Iris pigment epithelial cell (primary cell): ENCODE measurements at regions not wholly inside any gene's neighbourhood (a gene's known extent, or its start where the extent isn't known, plus 50 kb on each side); places are given as distances from the start of the nearest gene placed in this dataset.

ENCODE experiments used
- DNase-seq: peaks from one replicate; pipeline ENCODE4 v3.0.0-alpha.2; 2011; ENCODE audit warnings: low read depth

- no peak for DNase-seq
These were observed 74.1 kb upstream of the NANOGP8 start for GRCh38 chr15:35159170-35159569.

DNA sequence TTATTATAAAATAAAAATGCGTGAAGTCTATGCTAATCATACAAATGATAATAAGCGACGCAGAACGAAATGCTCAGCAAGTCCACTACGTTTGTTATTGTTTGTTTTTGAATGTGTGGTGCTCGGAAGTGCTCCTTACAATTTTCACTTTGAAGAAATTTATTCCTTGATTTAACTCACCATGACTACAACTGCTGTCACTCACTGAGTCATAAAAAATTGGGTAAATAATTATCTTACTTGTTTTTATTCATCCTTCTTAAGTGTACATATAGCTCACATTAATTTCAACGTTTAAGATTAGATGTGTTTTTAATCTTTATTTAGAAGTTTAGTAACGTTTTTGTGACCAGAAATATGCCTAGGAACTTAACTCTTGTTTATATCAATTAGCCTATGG, 66.7 kb upstream of the NANOGP8 start:
- no peak for DNase-seq

GRCh38 chr15:35151381-35151780, 66.3 kb upstream of the NANOGP8 start:
- no peak for DNase-seq

- DNase-seq: no peak
These were observed 65.3 kb upstream of the NANOGP8 start for GRCh38 chr15:35150361-35150760.

- no peak for DNase-seq
These were observed 60.2 kb upstream of the NANOGP8 start for GRCh38 chr15:35145336-35145735.

DNA sequence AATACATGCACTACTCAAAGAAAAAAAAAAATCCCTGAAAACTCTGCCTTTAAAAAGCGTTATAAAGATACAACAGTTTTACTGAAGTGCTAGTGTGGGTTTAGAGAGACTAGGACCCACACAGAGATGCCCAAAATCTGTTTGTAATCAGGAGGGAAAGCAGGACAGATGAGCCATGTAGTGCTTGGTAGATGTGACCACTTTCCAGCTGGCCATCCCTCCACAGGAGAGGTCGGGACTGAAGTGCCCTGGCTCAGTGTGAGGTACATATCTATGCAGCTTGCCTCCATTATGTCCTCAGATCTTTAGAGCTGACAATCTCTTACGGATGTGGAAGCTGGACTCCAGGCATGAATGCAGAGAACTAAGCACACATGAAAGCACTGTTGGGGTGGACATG, 57.5 kb upstream of the NANOGP8 start:
- DNase-seq: peak; percentile 8

GRCh38 chr15:35141743-35142471, 56.8 kb upstream of the NANOGP8 start:
- peak; percentile 96 for DNase-seq

DNA sequence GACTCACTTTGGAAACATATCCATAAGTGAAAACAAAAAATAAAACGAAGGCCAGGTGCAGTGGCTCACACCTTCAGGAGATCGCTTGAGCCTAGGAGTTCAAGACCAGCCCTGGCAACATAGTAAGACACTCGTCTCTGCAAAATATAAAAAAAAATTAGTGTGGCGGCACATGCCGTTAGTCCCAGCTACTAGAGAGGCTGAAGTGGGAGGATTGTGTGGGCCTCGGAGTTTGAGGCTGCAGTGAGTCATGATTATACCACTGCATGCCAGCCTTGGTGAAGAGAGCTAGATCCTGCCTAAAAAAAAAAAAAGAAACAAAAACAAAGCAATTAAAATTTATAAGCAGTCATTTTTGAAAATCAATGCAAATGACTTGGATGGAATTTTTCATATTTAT, 54.7 kb upstream of the NANOGP8 start:
- no peak for DNase-seq

DNA sequence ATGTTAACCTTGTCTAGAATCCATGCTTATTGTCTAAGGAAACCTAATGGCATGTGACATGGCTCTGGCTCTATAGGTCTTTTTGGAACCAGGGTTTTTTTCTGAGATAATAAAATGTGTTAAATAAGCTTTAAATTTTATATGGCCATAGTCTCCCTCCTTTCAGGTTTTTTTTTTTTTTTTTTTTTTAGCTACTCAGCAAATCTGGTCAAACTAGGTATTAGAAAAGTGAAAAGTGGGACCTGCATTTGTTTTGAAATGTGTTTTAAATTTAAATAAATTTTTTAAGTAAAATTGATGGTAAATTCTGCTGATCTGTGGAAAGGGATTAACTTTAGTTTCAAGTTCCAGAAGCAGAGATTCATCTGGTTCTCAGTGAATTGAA, 52.1 kb upstream of the NANOGP8 start:
- no peak for DNase-seq

DNA sequence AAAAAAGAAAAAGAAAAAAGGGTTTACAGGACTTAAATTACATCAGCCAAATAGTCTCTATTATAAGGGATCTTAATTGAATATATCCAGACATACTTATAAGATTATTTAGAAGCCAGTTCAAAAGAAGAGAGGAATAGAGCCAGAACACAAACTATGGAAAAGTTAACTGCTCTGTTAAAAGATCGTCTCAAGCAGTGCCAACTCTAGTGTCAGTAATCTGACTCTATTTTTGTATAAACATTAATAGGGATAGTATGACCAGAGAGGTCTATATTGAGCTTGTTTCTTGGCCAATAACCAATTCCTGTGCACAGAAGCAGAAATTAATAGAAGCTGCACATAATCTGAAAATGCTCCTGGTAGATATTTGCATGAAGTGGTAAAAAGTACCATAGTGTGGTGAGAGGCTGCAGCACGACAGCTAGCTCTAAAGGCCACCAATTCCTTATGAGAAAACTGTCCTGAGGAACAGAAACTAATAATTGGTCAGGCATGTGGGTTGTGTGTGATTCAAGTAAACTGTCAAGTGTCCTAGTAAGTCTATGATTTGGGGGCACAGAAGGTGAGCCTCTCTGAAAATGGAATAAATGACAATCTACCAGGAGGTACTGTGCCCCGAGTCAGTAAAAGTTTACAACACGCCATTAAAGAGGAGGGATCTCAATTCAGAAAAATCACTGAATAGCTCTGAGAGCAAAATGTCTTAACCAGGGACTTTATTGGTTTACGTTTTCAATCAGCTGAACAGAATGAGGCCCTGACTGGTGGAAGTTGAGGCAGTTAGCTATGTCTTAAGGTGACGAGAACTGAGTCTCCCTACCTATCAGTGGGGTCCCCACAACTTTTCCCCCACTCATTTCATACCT, 51.5 kb upstream of the NANOGP8 start:
- no peak for DNase-seq
